RPMI8226 (cell line): ENCODE measurements at regions not wholly inside any gene's neighbourhood (a gene's known extent, or its start where the extent isn't known, plus 50 kb on each side); places are given as distances from the start of the nearest gene placed in this dataset.

ENCODE experiments used
- DNase-seq: peaks from one replicate; pipeline ENCODE4 v3.0.0-alpha.2; 2015

DNA sequence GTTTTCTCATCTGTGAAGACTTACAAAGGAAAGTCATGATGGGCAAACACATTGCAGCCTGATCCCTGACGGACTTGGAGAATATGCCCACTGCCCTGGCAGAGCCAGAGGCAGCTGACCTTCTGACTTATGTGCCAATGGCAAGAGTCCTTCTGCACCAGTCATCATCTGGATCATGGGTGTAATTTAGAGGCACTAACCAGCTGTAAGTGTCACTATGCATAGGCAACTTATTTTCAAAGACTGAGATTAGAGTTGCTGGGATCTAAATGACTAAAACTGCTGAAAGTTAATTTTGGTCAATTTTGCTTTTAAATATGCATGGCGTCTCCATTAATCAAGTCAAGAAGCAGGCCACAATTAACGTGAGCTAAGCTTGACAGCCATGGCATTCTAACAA, 261.2 kb downstream of the BCL11A start:
- DNase-seq = no peak

DNA sequence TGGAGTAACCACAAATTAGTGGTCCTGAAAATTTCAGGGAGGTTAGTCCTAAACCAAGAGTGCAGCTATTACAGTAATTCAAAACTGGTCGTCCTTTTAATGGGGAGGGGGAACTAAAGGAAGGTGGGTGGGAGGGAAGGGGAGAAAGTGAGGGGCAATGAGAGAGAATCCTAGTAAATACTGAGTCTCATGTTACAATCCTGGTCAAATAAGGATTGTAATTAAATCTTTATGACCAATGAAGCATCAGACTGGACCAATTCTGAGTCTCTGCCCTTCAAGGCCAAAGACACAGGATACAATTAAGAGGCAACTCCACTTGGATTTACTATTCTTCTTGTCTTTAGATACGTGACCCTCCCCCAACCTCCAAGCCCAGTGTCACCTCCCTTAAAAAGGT, 262.9 kb downstream of the BCL11A start:
- DNase-seq = no peak

DNA sequence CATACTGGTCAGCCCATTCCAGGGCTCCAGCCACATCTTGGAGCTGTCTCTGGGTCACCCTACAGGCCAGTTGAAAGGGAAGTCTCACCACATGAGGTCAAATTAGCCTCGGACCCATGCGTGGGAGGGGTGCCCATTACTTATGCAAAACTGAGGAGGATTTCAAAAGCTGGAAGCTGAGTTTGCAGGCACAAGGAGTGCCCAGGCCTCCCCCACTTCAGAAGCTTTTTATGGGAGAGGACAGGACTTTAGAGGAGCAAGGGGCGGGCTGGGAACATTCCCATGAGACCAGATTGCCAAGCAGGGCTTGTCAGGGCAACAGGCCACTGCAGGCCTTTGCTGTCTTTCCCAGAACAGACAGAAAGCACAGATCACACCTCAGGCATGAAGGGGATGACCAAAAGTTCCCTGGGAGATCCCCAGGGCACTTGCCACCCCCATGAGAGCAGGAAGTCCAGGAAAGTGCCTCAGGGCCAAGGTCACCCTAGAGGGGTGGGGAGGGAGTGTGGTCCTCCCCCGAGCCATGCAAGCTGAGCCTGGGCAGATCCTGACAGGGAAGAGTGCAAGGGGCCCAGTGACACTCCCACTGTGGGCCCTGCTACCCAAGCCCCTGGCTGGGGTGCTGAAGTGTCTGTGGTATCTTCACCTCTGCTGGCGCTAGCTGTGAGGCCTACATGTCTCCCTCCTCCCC, 267.7 kb downstream of the BCL11A start:
- DNase-seq = no peak

GRCh38 chr2:60283626-60284025, 269.8 kb downstream of the BCL11A start:
- DNase-seq = no peak

DNA sequence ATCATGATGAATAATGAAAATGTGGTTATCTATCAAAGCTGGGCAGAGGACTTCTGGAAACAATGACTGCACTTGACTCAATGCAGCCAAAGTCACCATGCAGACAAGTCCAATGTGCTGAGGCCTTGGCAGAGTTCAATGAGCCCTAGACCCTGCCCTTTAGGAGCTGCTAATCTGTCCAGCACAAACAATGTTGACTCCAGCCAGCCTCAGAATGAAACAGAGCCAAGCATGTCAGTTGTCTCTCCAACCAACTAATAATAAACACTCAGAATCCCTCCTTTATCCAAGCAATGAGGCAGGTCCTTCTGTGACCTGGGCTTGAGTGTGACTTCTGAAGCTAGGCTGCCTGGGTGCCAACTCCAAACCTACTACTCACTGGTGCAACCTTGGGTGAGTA, 270.6 kb downstream of the BCL11A start:
- no peak for DNase-seq

GRCh38 chr2:60281730-60282129, 271.7 kb downstream of the BCL11A start:
- no peak for DNase-seq

DNA sequence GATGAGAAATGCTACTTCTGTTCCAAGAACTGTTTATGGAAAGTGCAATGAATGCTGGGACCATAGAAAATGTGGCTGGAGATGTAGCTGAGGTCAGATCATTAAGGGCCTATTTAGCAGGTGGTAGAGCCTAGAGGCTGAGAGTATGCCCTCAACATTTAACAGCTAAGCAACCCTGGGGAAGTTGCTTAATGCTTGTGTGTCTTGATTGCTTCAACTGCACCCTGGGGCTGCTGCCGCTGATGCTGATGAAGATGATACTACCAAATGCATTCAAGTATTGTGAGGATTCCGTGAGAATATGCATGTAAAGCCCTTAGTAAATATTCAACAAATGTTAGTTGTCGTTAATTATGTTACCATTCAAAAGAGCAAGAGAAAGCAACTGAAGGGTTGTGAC, 273.2 kb downstream of the BCL11A start:
- no peak for DNase-seq

GRCh38 chr2:60278906-60279305, 274.5 kb downstream of the BCL11A start:
- DNase-seq = no peak

DNA sequence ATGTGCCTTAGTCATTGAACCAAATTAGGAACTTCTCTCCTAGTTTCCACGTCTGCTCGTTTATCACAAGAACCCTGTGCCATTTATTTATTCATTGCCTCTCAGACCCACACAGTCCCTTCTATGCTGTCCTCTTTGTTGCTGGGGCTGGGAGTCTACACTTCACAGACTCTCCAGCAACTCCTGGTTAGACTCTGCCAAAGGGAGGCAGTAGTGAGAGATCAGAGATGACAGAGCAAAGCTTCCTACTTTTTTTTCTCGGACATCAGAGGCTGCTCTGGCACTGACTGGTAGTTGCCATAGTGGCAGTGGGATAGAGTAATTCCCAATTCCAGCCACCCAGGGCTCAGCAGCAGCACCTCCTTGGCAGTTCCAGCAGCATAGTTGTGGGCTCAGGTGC, 277.5 kb downstream of the BCL11A start:
- no peak for DNase-seq

GRCh38 chr2:60273836-60274235, 279.6 kb downstream of the BCL11A start:
- DNase-seq = no peak

DNA sequence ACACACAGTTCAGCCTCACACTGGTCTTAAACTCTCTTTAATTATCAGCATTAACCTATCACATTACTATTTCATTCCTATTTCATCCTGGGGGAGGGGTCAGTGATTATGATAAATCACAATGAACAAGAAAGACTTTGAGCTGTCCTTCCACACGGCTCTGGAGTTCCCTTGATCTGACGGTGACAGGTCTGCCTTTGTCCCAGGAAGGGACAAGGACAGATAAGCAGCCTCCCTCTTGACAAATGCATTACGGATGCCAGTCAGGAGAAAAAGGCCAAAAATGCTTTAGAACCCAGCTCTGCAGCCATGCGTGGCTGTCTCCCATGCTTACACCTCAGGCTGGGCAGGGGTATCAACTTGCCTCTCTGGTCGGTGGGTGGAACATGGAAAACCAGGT, 281.7 kb downstream of the BCL11A start:
- no peak for DNase-seq

DNA sequence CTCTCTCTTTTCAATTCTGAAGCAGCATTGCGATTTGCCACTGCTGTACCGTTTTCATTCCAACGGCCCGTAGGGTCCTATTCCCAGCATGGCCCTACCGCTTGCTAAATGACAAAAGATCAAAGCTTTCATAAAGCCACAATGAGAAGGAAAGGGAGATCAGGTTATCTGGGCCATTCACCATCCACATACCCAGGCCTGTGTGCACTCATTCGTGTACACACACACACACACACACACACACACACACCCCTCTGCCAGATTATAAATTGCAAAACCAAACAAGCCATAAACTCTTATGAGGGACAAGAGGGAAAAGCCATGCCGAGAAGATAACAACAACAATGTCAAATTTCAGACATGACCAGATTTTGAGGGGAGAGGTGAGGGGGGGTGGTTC, 282.3 kb downstream of the BCL11A start:
- DNase-seq = no peak

DNA sequence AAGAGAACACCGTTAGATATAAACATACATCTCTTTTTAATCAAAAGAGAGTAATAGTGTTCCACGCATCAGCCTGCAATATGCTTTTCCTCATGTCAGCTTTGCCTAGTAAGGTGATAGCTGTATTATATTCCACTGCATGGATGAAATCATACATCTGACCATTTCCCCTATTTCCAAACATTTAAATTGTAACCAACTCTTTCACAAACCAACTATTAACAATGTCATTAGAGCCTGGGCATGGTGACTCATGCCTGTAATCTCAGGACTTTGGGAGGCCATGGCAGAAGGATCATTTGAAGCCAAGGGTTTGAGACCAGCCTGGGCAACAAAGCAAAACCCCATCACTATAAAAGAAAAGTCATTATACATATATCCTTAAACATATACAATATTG, 284.8 kb downstream of the BCL11A start:
- no peak for DNase-seq

DNA sequence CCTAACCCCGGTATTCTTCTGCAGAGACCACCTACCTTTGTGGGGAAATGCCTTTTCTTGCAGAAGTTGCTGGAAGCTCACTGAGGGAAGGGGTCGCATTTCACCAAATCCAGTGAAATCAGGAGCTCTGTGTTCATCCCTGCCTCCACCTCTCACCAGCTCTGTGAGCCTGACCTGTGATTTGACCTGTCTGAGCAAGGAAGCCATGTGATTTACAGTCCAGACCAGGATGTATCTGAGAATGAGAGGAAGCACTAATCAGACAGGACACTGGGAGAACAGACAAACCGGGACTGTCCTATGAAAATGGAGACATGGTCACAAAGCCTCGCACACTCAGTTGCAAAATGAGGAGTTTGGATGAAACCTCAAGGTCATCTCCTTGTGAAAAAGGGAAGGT, 285.4 kb downstream of the BCL11A start:
- no peak for DNase-seq

- no peak for DNase-seq
Measured at GRCh38 chr2:60267122-60267521, 286.3 kb downstream of the BCL11A start.

DNA sequence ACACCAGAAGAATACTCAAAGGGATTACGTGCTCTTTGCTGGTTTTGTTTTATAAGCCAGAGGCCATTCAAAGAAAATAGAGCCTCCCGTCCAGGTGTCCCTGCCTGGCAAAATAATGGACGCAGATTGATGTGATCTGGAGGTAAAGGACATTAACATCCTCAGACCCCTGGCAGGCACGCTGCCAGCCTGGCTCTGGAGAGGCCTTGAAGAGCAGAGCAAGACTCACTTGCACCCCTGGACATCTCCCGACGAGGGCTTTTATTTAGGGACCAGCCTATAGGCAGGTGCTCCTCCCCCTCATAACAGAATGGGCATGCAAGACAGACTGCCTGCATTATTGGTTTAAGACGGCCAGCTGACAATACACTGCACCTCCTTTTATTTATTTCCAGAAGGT, 291.3 kb downstream of the BCL11A start:
- no peak for DNase-seq

GRCh38 chr2:60260639-60261296, 292.7 kb downstream of the BCL11A start:
- no peak for DNase-seq

GRCh38 chr2:60259781-60260180, 293.7 kb downstream of the BCL11A start:
- no peak for DNase-seq

DNA sequence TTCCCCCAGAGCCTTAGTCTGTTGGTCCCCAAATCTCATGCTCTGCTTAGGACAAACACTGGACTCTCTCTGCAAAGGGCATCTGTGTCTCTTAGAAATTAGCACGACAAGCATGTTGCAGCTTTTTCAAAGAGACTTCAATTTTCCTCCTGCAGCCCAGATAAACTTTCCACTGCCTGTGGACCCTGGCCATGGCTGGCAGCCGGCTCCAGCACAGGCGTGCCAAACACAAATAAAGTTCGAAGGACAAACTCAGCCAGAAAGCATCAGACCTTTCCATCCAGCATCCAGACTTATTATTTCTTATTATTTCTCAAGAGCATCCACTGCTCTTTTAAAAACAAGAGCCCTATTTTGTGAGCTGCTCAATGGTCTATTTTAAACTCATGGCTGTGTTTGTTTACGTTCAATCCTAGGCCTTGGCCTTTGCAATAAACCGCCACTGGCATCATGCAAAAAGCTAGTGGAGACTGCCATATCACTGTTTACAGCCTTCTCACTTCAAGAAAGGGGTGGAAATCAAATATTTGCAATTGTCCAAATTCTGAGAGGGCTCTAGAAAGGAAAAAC, 300.8 kb downstream of the BCL11A start:
- DNase-seq = no peak

DNA sequence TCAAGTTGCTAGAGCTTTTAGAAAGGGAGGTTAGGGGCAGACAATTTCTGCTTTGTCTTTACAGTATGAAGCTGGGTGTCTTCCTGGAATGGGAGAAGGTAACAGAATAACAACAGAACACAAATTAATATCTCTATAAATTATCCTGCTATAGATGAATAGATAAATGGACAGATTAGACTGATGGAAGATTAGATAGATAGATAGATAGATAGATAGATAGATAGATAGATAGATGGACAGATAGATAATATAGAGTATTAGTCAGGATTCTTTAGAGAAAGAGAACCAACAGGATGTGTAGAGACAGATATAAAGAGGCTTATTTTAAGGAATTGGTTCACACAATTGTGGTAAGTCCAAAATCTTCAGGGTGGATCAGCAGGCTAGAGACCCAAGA, 302.2 kb downstream of the BCL11A start:
- no peak for DNase-seq

DNA sequence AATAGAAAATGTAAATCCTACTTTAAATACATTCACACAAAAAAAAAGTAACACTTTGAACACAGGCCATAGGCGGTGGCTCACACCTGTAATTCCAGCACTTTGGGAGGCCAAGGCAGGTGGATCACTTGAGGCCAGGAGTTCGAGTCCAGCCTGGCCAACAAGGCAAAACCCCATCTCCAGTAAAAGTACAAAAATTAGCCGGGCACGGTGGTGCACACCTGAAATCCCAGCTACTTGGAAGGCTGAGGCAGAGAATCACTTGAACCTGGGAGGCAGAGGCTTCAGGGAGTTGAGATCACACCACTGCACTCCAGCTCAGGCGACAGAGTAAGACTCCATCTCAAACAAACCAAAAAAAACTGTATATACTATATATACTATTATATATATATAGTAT, 303.6 kb downstream of the BCL11A start:
- DNase-seq = no peak

DNA sequence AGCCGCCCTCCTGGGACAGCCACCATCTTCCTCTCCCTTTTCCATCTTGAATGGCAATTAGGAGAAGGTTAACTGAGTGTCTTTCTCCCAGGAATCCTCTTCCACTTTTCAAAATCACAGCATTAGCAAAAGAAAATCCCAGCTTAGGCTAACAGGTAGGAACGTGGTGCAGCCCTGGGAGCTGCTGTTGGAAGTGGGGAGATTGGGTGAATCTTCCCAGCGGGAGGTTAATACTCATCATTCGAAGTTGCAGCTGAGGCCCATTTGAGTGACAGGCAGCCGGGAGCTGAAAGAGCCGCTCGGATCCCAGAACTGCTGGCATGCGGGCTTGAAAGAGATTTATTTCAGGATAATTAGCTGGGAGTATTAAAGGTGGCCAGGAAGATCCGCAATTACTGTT, 306.0 kb downstream of the BCL11A start:
- DNase-seq = no peak

- no peak for DNase-seq
Measured at GRCh38 chr2:60246583-60246982, 306.9 kb downstream of the BCL11A start.

GRCh38 chr2:60234274-60234986, 319.0 kb downstream of the BCL11A start:
- DNase-seq = no peak
